CD4-positive, alpha-beta T cell (primary cell): ENCODE measurements at regions not wholly inside any gene's neighbourhood (a gene's known extent, or its start where the extent isn't known, plus 50 kb on each side); places are given as distances from the start of the nearest gene placed in this dataset.

Experiments used
- ATAC-seq: fragments of 200-7000 bp; cut with Tn5 transposase; one replicate; pipeline ENCODE4 v1.10.0; 2022; ENCODE audit warnings: mild to moderate bottlenecking; ENCODE audit not compliant: poor library complexity
- CTCF ChIA-PET: fragments of 350-600 bp; sonication (Branson Sonifier 250); formaldehyde crosslinking; loops from one replicate; lab custom pipeline; 2021; ENCODE audit warnings: antibody characterized with exemption, inconsistent platforms; lab: Charles Lee
- POLR2A ChIA-PET: fragments of 350-600 bp; sonication (Branson Sonifier 250); formaldehyde crosslinking; loops from one replicate; lab custom pipeline; 2021; ENCODE audit warnings: antibody characterized with exemption, inconsistent platforms; lab: Charles Lee
- DNase-seq, 14 experiments: peaks; one replicate each; pipeline ENCODE4 v3.0.0-alpha.2; 2013 to 2020; ENCODE audit warnings: mixed read lengths in 2 of 14
- H3K27ac ChIP-seq, 2 donors: one replicate each; pipeline versions ENCODE4 v1.5.1 to v1.7.0; 2013; ENCODE audit warnings: low read length in 2 of 2, low read depth in 1 of 2, mild to moderate bottlenecking in 1 of 2
- H3K27me3 ChIP-seq, 2 experiments: 1 replicate in 1 of 2; 2 replicates in 1 of 2; pipeline versions ENCODE4 v1.6.1 to v1.7.0; 2013; ENCODE audit warnings: low read length in 2 of 2, control low read depth in 1 of 2, mild to moderate bottlenecking in 1 of 2, moderate library complexity in 1 of 2; ENCODE audit not compliant: insufficient read depth in 2 of 2, control insufficient read depth in 1 of 2
- H3K36me3 ChIP-seq: one replicate; pipeline ENCODE4 v1.6.1; 2013; ENCODE audit warnings: low read length, control low read depth; ENCODE audit not compliant: insufficient read depth
- H3K4me1 ChIP-seq: one replicate; pipeline ENCODE4 v1.6.1; 2013; ENCODE audit warnings: low read length, control low read depth; ENCODE audit not compliant: insufficient read depth
- H3K4me3 ChIP-seq: one replicate; pipeline ENCODE4 v1.5.1; 2013; ENCODE audit warnings: mild to moderate bottlenecking, low read length, moderate library complexity
- H3K9me3 ChIP-seq, 2 experiments: 1 replicate in 1 of 2; 2 replicates in 1 of 2; pipeline versions ENCODE4 v1.6.1 to v1.7.0; 2013; ENCODE audit warnings: low read length in 2 of 2, mild to moderate bottlenecking in 2 of 2, control low read depth in 1 of 2, moderate library complexity in 1 of 2; ENCODE audit not compliant: control insufficient read depth in 1 of 2, insufficient read depth in 1 of 2
- H3K27ac Mint-ChIP-seq: one replicate; pipeline ENCODE4 v1.8.0; 2020; ENCODE audit warnings: mixed read lengths
- H3K27me3 Mint-ChIP-seq: one replicate; pipeline ENCODE4 v1.8.0; 2021; ENCODE audit warnings: mixed read lengths
- H3K36me3 Mint-ChIP-seq: one replicate; pipeline ENCODE4 v1.8.0; 2021; ENCODE audit warnings: low read depth, mixed read lengths
- H3K4me1 Mint-ChIP-seq: one replicate; pipeline ENCODE4 v1.8.0; 2021; ENCODE audit warnings: low read depth, mixed read lengths
- H3K4me3 Mint-ChIP-seq: one replicate; pipeline ENCODE4 v1.8.0; 2020; ENCODE audit warnings: mild to moderate bottlenecking, mixed read lengths
- H3K9me3 Mint-ChIP-seq: one replicate; pipeline ENCODE4 v1.8.0; 2020; ENCODE audit warnings: mixed read lengths
- intact Hi-C, 2 experiments: fragments of 100-400 bp; cut with DNase I in 1 of 2; cut with micrococcal nuclease in 1 of 2; formaldehyde crosslinking; loops; one replicate each; pipeline versions ENCODE4 v1.15.1 to v1.9.0; 2023 to 2025; cut with DNase I, micrococcal nuclease
- TF ChIP-seq, protein P1 (sequence below): fragments of 200-600 bp; IDR thresholded peaks from one replicate; pipeline ENCODE4 v1.8.0; 2022; ENCODE audit warnings: antibody characterized with exemption, mild to moderate bottlenecking

DNA sequence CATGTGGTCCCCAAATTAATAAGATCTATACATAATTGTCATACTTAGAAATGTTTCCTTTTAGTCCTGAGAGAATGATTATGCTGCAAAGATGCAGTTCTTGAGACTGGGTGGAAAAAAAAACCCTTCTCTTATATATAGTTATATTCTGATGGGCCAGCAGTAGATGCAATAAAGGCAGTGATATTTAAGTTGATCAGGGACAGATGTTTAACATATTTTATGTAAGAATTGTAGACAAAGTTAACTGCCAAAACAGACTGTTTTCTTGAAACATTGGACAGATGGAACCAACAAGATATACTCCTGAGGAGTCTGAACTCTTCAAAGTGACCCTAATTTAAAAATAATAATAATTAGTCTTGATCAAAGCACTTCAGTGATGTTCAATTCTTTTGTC lies 172.0 kb upstream of the LRIG1 start:
- H3K36me3 ChIP-seq, result no peaks in the 10 kb centered on the region
- no peaks in the 10 kb centered on the region for H3K27me3 ChIP-seq
- H3K9me3 Mint-ChIP-seq, result no peaks in the 10 kb centered on the region
- DNase-seq (no peak), ATAC-seq (no peak)
- POLR2A ChIA-PET, result no interaction called here
- H3K36me3 Mint-ChIP-seq, result no peaks in the 10 kb centered on the region
- no peak overlapping the region for H3K27ac Mint-ChIP-seq
- intact Hi-C loops, result no loop called here
- no peaks in the 10 kb centered on the region for H3K9me3 ChIP-seq
- peaks cover 4% of the 10 kb centered on the region for H3K27me3 Mint-ChIP-seq
- H3K4me3 Mint-ChIP-seq, result no peak overlapping the region
- no peak overlapping the region for H3K27ac ChIP-seq
- no peaks in the 10 kb centered on the region for H3K4me1 ChIP-seq
- no peak overlapping the region for H3K4me3 ChIP-seq
- TF ChIP-seq, protein P1, sequence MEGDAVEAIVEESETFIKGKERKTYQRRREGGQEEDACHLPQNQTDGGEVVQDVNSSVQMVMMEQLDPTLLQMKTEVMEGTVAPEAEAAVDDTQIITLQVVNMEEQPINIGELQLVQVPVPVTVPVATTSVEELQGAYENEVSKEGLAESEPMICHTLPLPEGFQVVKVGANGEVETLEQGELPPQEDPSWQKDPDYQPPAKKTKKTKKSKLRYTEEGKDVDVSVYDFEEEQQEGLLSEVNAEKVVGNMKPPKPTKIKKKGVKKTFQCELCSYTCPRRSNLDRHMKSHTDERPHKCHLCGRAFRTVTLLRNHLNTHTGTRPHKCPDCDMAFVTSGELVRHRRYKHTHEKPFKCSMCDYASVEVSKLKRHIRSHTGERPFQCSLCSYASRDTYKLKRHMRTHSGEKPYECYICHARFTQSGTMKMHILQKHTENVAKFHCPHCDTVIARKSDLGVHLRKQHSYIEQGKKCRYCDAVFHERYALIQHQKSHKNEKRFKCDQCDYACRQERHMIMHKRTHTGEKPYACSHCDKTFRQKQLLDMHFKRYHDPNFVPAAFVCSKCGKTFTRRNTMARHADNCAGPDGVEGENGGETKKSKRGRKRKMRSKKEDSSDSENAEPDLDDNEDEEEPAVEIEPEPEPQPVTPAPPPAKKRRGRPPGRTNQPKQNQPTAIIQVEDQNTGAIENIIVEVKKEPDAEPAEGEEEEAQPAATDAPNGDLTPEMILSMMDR, result no peak
- CTCF ChIA-PET, result no interaction called here
- peaks cover 5% of the 10 kb centered on the region for H3K4me1 Mint-ChIP-seq

DNA sequence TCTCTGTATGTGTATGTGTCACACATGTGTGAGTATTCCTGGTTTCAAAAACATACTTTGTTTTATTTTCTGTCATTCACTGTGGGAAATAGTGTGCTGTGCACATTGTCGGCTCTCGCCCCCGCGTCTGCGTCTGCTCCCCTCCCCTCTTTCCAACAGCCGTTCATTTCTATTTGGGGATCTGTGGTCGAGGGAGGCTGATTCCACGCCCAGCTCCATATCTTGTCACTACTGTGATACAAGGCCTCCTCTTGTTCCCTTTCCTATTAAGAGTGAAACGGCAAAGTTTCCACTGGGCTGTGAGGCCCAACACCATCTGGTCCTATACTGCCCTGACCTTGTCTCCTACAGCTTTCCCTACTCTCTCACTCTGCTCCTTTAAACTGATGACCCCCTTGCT lies 172.5 kb upstream of the LRIG1 start:
- Histone ChIP-seq H3K27me3 (no peaks in the 10 kb centered on the region), H3K9me3 (no peaks in the 10 kb centered on the region), H3K36me3 (no peaks in the 10 kb centered on the region), H3K27ac (no peak overlapping the region), H3K4me1 (no peaks in the 10 kb centered on the region), H3K4me3 (no peak overlapping the region)
- Mint-ChIP-seq H3K27me3 (peaks cover 4% of the 10 kb centered on the region), H3K4me3 (no peak overlapping the region), H3K36me3 (no peaks in the 10 kb centered on the region), H3K9me3 (no peaks in the 10 kb centered on the region), H3K27ac (no peak overlapping the region), H3K4me1 (peaks cover 5% of the 10 kb centered on the region)
- intact Hi-C loops, result no loop called here
- ChIA-PET CTCF (no interaction called here), POLR2A (no interaction called here)
- TF ChIP-seq, protein P1, result no peak
- ATAC-seq, result no peak
- no peak for DNase-seq

DNA sequence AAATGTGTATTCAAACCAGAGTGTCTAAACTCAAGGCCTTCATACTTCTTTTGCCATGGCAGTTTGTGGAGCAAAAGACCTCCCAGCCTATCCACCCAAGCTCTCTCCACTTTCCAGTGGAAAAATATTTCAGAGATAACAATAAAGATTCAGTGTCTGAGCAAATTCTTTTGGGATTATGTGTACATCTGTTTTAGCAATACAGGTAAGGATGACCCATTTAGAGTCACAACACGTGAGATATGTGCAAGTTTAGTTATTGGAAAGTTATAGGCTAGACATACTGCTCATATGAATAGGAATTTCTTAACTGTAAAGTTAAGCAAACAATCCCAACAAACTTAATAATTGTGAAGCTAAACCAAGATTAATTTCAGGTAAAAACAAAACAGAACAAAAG lies 174.5 kb upstream of the LRIG1 start:
- no peaks in the 10 kb centered on the region for H3K4me1 ChIP-seq
- intact Hi-C loops, result no loop called here
- DNase-seq (no peak), ATAC-seq (no peak)
- no peaks in the 10 kb centered on the region for H3K27me3 ChIP-seq
- H3K4me1 Mint-ChIP-seq, result peaks cover 5% of the 10 kb centered on the region
- no peaks in the 10 kb centered on the region for H3K36me3 Mint-ChIP-seq
- H3K27ac ChIP-seq, result no peak overlapping the region
- peaks cover 4% of the 10 kb centered on the region for H3K9me3 Mint-ChIP-seq
- ChIA-PET POLR2A (no interaction called here), CTCF (no interaction called here)
- TF ChIP-seq, protein P1, result no peak
- no peak overlapping the region for H3K4me3 Mint-ChIP-seq
- no peaks in the 10 kb centered on the region for H3K27me3 Mint-ChIP-seq
- no peak overlapping the region for H3K4me3 ChIP-seq
- no peaks in the 10 kb centered on the region for H3K36me3 ChIP-seq
- no peaks in the 10 kb centered on the region for H3K9me3 ChIP-seq
- no peak overlapping the region for H3K27ac Mint-ChIP-seq
